CD4-positive, alpha-beta memory T cell (primary cell): ENCODE measurements at regions not wholly inside any gene's neighbourhood (a gene's known extent, or its start where the extent isn't known, plus 50 kb on each side); places are given as distances from the start of the nearest gene placed in this dataset.

Source experiments
- CTCF ChIA-PET: fragments of 350-600 bp; sonication (Branson Sonifier 250); formaldehyde crosslinking; loops from one replicate; lab custom pipeline; 2021; ENCODE audit warnings: inconsistent platforms; ENCODE audit not compliant: partially characterized antibody; lab: Charles Lee
- POLR2A ChIA-PET: fragments of 350-600 bp; sonication (Branson Sonifier 250); formaldehyde crosslinking; loops from one replicate; lab custom pipeline; 2021; ENCODE audit not compliant: partially characterized antibody; lab: Charles Lee
- DNase-seq, 5 donors: peaks; one replicate each; pipeline versions ENCODE4 v3.0.0 to v3.0.0-alpha.2; 2020 to 2022; ENCODE audit warnings: mixed read lengths in 1 of 5
- H3K27ac ChIP-seq: one replicate; pipeline ENCODE4 v1.7.0; 2013; ENCODE audit warnings: low read depth, low read length
- H3K27me3 ChIP-seq: 2 replicates; pipeline ENCODE4 v1.7.0; 2013; ENCODE audit warnings: mild to moderate bottlenecking, low read length, moderate library complexity; ENCODE audit not compliant: insufficient read depth
- H3K36me3 ChIP-seq: 2 replicates; pipeline ENCODE4 v1.7.0; 2013; ENCODE audit warnings: mild to moderate bottlenecking, low read length, moderate library complexity; ENCODE audit not compliant: insufficient read depth
- H3K4me1 ChIP-seq: 2 replicates; pipeline ENCODE4 v1.7.0; 2013; ENCODE audit warnings: mild to moderate bottlenecking, low read length, moderate library complexity; ENCODE audit not compliant: insufficient read depth
- H3K4me3 ChIP-seq, 2 donors: one replicate each; pipeline ENCODE4 v1.7.0; 2013; ENCODE audit warnings: low read length in 2 of 2, mild to moderate bottlenecking in 1 of 2
- H3K9me3 ChIP-seq, 2 donors: one replicate each; pipeline ENCODE4 v1.7.0; 2013; ENCODE audit warnings: low read length in 2 of 2, control low read depth in 1 of 2; ENCODE audit not compliant: control insufficient read depth in 1 of 2
- H3K27ac Mint-ChIP-seq, 7 donors: one replicate each; pipeline ENCODE4 v1.8.0; 2020 to 2021; ENCODE audit warnings: mixed read lengths in 7 of 7, mild to moderate bottlenecking in 6 of 7, inconsistent platforms in 3 of 7, moderate library complexity in 3 of 7
- H3K27me3 Mint-ChIP-seq, 2 donors: one replicate each; pipeline ENCODE4 v1.8.0; 2020 to 2021; ENCODE audit warnings: mixed read lengths in 2 of 2
- H3K36me3 Mint-ChIP-seq, 2 donors: one replicate each; pipeline ENCODE4 v1.8.0; 2020 to 2021; ENCODE audit warnings: mixed read lengths in 2 of 2, inconsistent platforms in 1 of 2, mild to moderate bottlenecking in 1 of 2
- H3K4me1 Mint-ChIP-seq, 4 donors: one replicate each; pipeline ENCODE4 v1.8.0; 2020 to 2021; ENCODE audit warnings: mixed read lengths in 4 of 4, mild to moderate bottlenecking in 1 of 4
- H3K4me3 Mint-ChIP-seq, 8 donors: one replicate each; pipeline ENCODE4 v1.8.0; 2020 to 2021; ENCODE audit warnings: mixed read lengths in 8 of 8, mild to moderate bottlenecking in 7 of 8, moderate library complexity in 6 of 8, inconsistent platforms in 3 of 8
- H3K9me3 Mint-ChIP-seq, 8 donors: one replicate each; pipeline ENCODE4 v1.8.0; 2020 to 2021; ENCODE audit warnings: mixed read lengths in 8 of 8, mild to moderate bottlenecking in 5 of 8, inconsistent platforms in 3 of 8, moderate library complexity in 1 of 8
- intact Hi-C: fragments of 100-400 bp; cut with micrococcal nuclease; formaldehyde crosslinking; loops from one replicate; pipeline ENCODE4 v1.15.1; 2023

GRCh38 chr21:35911412-35912191 is 148.7 kb downstream of the SETD4 start:
- H3K4me3 ChIP-seq, result no peak overlapping the region
- no peaks in the 10 kb centered on the region for H3K36me3 ChIP-seq
- H3K4me3 Mint-ChIP-seq, result no peak overlapping the region
- peaks cover 0 to 9% (median 5%) of the 10 kb centered on the region in 8 donors for H3K9me3 Mint-ChIP-seq
- no peaks in the 10 kb centered on the region for H3K36me3 Mint-ChIP-seq
- ChIA-PET CTCF (no interaction called here), POLR2A (no interaction called here)
- intact Hi-C loops, result no loop called here
- H3K4me1 Mint-ChIP-seq, result no peaks in the 10 kb centered on the region
- no peaks in the 10 kb centered on the region for H3K4me1 ChIP-seq
- H3K27ac Mint-ChIP-seq, result no peak overlapping the region
- H3K9me3 ChIP-seq, result no peaks in the 10 kb centered on the region
- no peak for DNase-seq
- H3K27me3 Mint-ChIP-seq, result peaks cover 20 to 35% of the 10 kb centered on the region in 2 donors
- H3K27ac ChIP-seq, result no peak overlapping the region
- no peaks in the 10 kb centered on the region for H3K27me3 ChIP-seq

- H3K9me3 Mint-ChIP-seq, result peaks cover 0 to 4% (median 0%) of the 10 kb centered on the region in 8 donors
- CTCF ChIA-PET, result no interaction called here
Observed at GRCh38 chr21:35909456-35910223, 150.7 kb downstream of the SETD4 start.

GRCh38 chr21:35908311-35909078 is 151.8 kb downstream of the SETD4 start:
- H3K9me3 ChIP-seq, result no peaks in the 10 kb centered on the region
- POLR2A ChIA-PET, result no interaction called here
- no peak for DNase-seq
- CTCF ChIA-PET, result no interaction called here
- no peaks in the 10 kb centered on the region for H3K36me3 ChIP-seq
- H3K27ac Mint-ChIP-seq, result no peak overlapping the region
- H3K36me3 Mint-ChIP-seq, result no peaks in the 10 kb centered on the region
- H3K4me1 ChIP-seq, result no peaks in the 10 kb centered on the region
- intact Hi-C loops, result no loop called here
- H3K4me3 Mint-ChIP-seq, result no peak overlapping the region
- H3K4me3 ChIP-seq, result no peak overlapping the region
- no peaks in the 10 kb centered on the region for H3K9me3 Mint-ChIP-seq
- H3K27me3 ChIP-seq, result no peaks in the 10 kb centered on the region
- peaks cover 12 to 21% of the 10 kb centered on the region in 2 donors for H3K27me3 Mint-ChIP-seq
- no peaks in the 10 kb centered on the region for H3K4me1 Mint-ChIP-seq
- H3K27ac ChIP-seq, result no peak overlapping the region

More at GRCh38 chr21:35909456-35910223, 150.7 kb downstream of the SETD4 start:
- no peak for DNase-seq
- Histone ChIP-seq H3K27ac (no peak overlapping the region), H3K36me3 (no peaks in the 10 kb centered on the region), H3K9me3 (no peaks in the 10 kb centered on the region), H3K4me3 (no peak overlapping the region), H3K27me3 (no peaks in the 10 kb centered on the region), H3K4me1 (no peaks in the 10 kb centered on the region)
- no peaks in the 10 kb centered on the region for H3K36me3 Mint-ChIP-seq
- intact Hi-C loops, result no loop called here
- peaks cover 15 to 24% of the 10 kb centered on the region in 2 donors for H3K27me3 Mint-ChIP-seq
- H3K27ac Mint-ChIP-seq, result no peak overlapping the region
- H3K4me3 Mint-ChIP-seq, result no peak overlapping the region
- H3K4me1 Mint-ChIP-seq, result no peaks in the 10 kb centered on the region
- POLR2A ChIA-PET, result no interaction called here

- Mint-ChIP-seq H3K27ac (no peak overlapping the region), H3K36me3 (no peaks in the 10 kb centered on the region), H3K4me3 (no peak overlapping the region), H3K9me3 (no peaks in the 10 kb centered on the region), H3K27me3 (peaks cover 9% of the 10 kb centered on the region in 2 donors), H3K4me1 (no peaks in the 10 kb centered on the region)
- intact Hi-C loops, result no loop called here
- ChIA-PET POLR2A (no interaction called here), CTCF (no interaction called here)
- Histone ChIP-seq H3K36me3 (no peaks in the 10 kb centered on the region), H3K27me3 (no peaks in the 10 kb centered on the region), H3K27ac (no peak overlapping the region), H3K4me1 (no peaks in the 10 kb centered on the region), H3K9me3 (no peaks in the 10 kb centered on the region), H3K4me3 (no peak overlapping the region)
- no peak for DNase-seq
Observed at GRCh38 chr21:35906586-35906985, 153.7 kb downstream of the SETD4 start.

GRCh38 chr21:35905963-35906345 is 154.4 kb downstream of the SETD4 start:
- POLR2A ChIA-PET, result no interaction called here
- CTCF ChIA-PET, result no interaction called here
- H3K27me3 Mint-ChIP-seq, result peaks cover 5 to 8% of the 10 kb centered on the region in 2 donors

GRCh38 chr21:35905096-35905962 is 155.0 kb downstream of the SETD4 start:
- DNase-seq, result no peak
- H3K27ac ChIP-seq, result no peak overlapping the region
- intact Hi-C loops, result no loop called here
- Mint-ChIP-seq H3K36me3 (no peaks in the 10 kb centered on the region), H3K27ac (no peak overlapping the region), H3K4me1 (no peaks in the 10 kb centered on the region), H3K4me3 (no peak overlapping the region), H3K9me3 (no peaks in the 10 kb centered on the region), H3K27me3 (peaks cover 3 to 8% of the 10 kb centered on the region in 2 donors)
- no peaks in the 10 kb centered on the region for H3K9me3 ChIP-seq
- H3K36me3 ChIP-seq, result no peaks in the 10 kb centered on the region
- POLR2A ChIA-PET, result no interaction called here
- CTCF ChIA-PET, result no interaction called here
- no peaks in the 10 kb centered on the region for H3K27me3 ChIP-seq
- no peak overlapping the region for H3K4me3 ChIP-seq
- H3K4me1 ChIP-seq, result no peaks in the 10 kb centered on the region

More at GRCh38 chr21:35905963-35906345, 154.4 kb downstream of the SETD4 start:
- H3K4me3 Mint-ChIP-seq, result no peak overlapping the region
- DNase-seq, result no peak
- intact Hi-C loops, result no loop called here
- H3K36me3 Mint-ChIP-seq, result no peaks in the 10 kb centered on the region
- Histone ChIP-seq H3K4me3 (no peak overlapping the region), H3K27me3 (no peaks in the 10 kb centered on the region), H3K4me1 (no peaks in the 10 kb centered on the region), H3K36me3 (no peaks in the 10 kb centered on the region), H3K27ac (no peak overlapping the region), H3K9me3 (no peaks in the 10 kb centered on the region)
- H3K4me1 Mint-ChIP-seq, result no peaks in the 10 kb centered on the region
- no peaks in the 10 kb centered on the region for H3K9me3 Mint-ChIP-seq
- H3K27ac Mint-ChIP-seq, result no peak overlapping the region
